GM12864 (cell line): ENCODE measurements at regions not wholly inside any gene's neighbourhood (a gene's known extent, or its start where the extent isn't known, plus 50 kb on each side); places are given as distances from the start of the nearest gene placed in this dataset.

Source experiments
- DNase-seq: peaks from one replicate; pipeline ENCODE4 v3.0.0-alpha.2; 2011; ENCODE audit warnings: low read depth
- H3K4me3 ChIP-seq: 2 replicates; pipeline ENCODE4 v1.5.1; 2011; ENCODE audit warnings: mild to moderate bottlenecking, low read depth, low read length, control low read depth
- TF ChIP-seq, protein P1 (sequence below): IDR thresholded peaks from 2 replicates; pipeline ENCODE4 v1.5.1; 2011; ENCODE audit warnings: low read depth, mild to moderate bottlenecking, moderate library complexity, low read length, control low read depth, inconsistent platforms; ENCODE audit errors: missing control alignments

DNA sequence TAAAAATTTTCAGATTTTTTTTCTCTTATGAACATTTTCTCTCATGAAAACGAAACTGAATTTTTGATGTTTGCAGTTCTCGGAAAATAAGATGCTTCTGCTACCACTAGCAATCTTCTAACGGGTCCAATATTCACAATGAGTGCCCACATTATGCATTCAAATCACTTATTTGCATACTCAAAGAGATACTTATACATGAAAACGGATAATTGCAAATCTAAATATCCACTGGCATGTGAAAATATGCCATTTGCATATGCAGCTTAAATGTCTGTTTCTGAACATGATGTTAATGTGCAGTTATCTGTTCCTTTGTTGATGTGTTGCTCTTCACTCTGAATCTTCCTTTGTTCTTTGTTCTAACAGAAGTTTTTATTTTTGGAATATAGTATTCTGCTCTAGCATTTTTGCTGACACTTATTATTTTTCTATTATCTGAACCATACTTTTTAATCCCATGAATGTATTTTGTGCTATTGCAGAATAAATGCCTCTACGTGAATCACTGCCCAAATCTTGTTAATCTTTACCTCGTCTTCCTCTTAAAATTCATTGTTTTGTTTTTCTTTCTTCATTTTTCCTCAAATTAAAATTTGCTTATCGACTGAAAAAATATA, 259.4 kb upstream of the BRINP3 start:
- H3K4me3 ChIP-seq: no peak overlapping the region
- TF ChIP-seq, protein P1, sequence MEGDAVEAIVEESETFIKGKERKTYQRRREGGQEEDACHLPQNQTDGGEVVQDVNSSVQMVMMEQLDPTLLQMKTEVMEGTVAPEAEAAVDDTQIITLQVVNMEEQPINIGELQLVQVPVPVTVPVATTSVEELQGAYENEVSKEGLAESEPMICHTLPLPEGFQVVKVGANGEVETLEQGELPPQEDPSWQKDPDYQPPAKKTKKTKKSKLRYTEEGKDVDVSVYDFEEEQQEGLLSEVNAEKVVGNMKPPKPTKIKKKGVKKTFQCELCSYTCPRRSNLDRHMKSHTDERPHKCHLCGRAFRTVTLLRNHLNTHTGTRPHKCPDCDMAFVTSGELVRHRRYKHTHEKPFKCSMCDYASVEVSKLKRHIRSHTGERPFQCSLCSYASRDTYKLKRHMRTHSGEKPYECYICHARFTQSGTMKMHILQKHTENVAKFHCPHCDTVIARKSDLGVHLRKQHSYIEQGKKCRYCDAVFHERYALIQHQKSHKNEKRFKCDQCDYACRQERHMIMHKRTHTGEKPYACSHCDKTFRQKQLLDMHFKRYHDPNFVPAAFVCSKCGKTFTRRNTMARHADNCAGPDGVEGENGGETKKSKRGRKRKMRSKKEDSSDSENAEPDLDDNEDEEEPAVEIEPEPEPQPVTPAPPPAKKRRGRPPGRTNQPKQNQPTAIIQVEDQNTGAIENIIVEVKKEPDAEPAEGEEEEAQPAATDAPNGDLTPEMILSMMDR: no peak

GRCh38 chr1:190738317-190738716, 260.7 kb upstream of the BRINP3 start:
- TF ChIP-seq, protein P1: no peak
- no peak overlapping the region for H3K4me3 ChIP-seq
- no peak for DNase-seq

More for the DNA sequence above, 259.4 kb upstream of the BRINP3 start:
- no peak for DNase-seq

DNA sequence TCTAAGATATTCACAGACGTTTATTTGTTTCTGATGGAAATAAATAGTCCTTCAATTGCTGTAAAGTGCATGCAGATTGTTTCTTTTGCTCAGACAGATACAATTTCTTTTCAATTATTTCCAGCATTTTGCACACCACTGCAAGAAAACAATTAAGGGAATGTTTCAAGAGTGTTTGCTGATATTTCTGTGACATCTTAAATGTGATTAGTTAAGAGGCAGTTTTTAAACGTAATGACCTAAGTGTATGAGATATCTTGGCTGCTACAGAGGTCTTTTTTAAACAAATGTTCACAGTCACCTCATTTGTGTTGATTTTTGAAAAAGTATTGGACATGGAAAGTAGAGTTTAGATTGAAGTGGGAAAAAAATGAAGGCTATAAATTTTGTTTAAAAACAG, 262.3 kb upstream of the BRINP3 start:
- no peak overlapping the region for H3K4me3 ChIP-seq
- TF ChIP-seq, protein P1: no peak

DNA sequence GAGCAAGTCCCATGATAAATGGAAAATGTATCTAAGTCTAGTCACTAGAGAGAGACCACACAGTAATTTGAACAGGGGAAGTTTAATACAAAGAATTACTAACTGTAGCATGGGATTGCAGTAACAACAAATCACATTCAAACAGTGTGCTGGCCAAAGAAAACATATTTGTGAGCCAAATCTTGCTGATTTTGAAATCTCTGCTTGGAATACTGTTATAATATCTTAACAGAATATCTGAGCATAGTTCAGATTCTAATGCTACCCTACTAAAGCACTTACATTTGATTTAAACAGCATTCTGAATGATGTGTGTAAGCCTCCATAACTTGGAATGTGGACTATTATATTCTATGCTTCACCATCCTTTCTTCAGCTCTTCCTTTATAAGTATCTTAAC, 270.0 kb upstream of the BRINP3 start:
- TF ChIP-seq, protein P1: no peak
- DNase-seq: no peak
- no peak overlapping the region for H3K4me3 ChIP-seq

More for the DNA sequence above, 262.3 kb upstream of the BRINP3 start:
- DNase-seq: no peak

- no peak for DNase-seq
- no peak overlapping the region for H3K4me3 ChIP-seq
- TF ChIP-seq, protein P1: no peak
Measured at GRCh38 chr1:190752131-190752530, 274.5 kb upstream of the BRINP3 start.

- TF ChIP-seq, protein P1: no peak
- DNase-seq: no peak
- no peak overlapping the region for H3K4me3 ChIP-seq
Measured at GRCh38 chr1:190754666-190755065, 277.0 kb upstream of the BRINP3 start.

DNA sequence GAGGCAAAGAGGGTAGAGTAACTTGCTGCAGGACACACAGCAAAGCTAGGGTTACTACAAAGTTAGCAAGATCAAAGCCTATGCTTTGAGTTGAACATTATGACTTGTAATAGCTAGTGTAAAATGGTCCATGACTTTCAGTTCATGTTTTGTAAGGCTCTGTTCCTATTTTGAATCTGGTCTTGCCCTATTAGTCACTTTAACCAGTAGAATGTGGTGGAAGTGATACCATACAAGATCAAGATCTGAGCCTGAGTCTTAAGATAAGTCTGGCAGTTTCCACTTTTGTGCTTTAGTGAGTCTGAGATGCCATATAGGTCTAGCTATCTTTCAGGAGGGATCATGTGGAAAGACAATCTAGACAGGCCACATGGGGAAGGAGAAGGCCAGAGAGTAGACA, 282.1 kb upstream of the BRINP3 start:
- TF ChIP-seq, protein P1: no peak
- no peak overlapping the region for H3K4me3 ChIP-seq
- DNase-seq: peak; percentile 31
